ENCODE measurements at regions not wholly inside any gene's neighbourhood (a gene's known extent, or its start where the extent isn't known, plus 50 kb on each side); places are given as distances from the start of the nearest gene placed in this dataset.
"Not testable (repeated sequence)": the region's sequence is repeated elsewhere in the genome, so short reads cannot be mapped to it uniquely, and the experiment has no call there.

GRCh38 chr10:108033518-108033917, 869.0 kb upstream of the SORCS1 start:
- TF ChIP-seq CTCF (IDR thresholded peaks at IDR 0.05 in 8 of 11, conservative IDR thresholded peaks at IDR 0.05 in 3 of 11); POLR2A (IDR thresholded peaks at IDR 0.05): not testable (repeated sequence)

All from spleen (tissue), 7 donors.